Smooth muscle cell of the brain vasculature (primary cell): ENCODE measurements at regions not wholly inside any gene's neighbourhood (a gene's known extent, or its start where the extent isn't known, plus 50 kb on each side); places are given as distances from the start of the nearest gene placed in this dataset.

Source experiments
- DNase-seq: peaks from one replicate; pipeline ENCODE4 v3.0.0-alpha.2; 2012; ENCODE audit warnings: low read depth, low spot score

GRCh38 chr17:73806768-73807167, 162.5 kb upstream of the SDK2 start:
- no peak for DNase-seq

- DNase-seq, result no peak
Observed at GRCh38 chr17:73813201-73813600, 169.0 kb upstream of the SDK2 start.

GRCh38 chr17:73814075-73814474, 169.8 kb upstream of the SDK2 start:
- no peak for DNase-seq

GRCh38 chr17:73815474-73815873, 171.2 kb upstream of the SDK2 start:
- DNase-seq, result no peak

- DNase-seq, result no peak
Observed at GRCh38 chr17:73819440-73820395, 175.5 kb upstream of the SDK2 start.

GRCh38 chr17:73820686-73821448, 176.6 kb upstream of the SDK2 start:
- no peak for DNase-seq

GRCh38 chr17:73821665-73822064, 177.4 kb upstream of the SDK2 start:
- no peak for DNase-seq

GRCh38 chr17:73822371-73822770, 178.1 kb upstream of the SDK2 start:
- no peak for DNase-seq

GRCh38 chr17:73823684-73824083, 179.4 kb upstream of the SDK2 start:
- DNase-seq, result no peak

- no peak for DNase-seq
Observed at GRCh38 chr17:73824321-73824720, 180.1 kb upstream of the SDK2 start.

- DNase-seq, result no peak
Observed at GRCh38 chr17:73826181-73826871, 182.1 kb upstream of the SDK2 start.

GRCh38 chr17:73826872-73827228, 182.6 kb upstream of the SDK2 start:
- no peak for DNase-seq

- DNase-seq, result no peak
Observed at GRCh38 chr17:73827627-73828291, 183.5 kb upstream of the SDK2 start.

GRCh38 chr17:73829676-73830280, 185.5 kb upstream of the SDK2 start:
- DNase-seq, result no peak

- no peak for DNase-seq
Observed at GRCh38 chr17:73831699-73832098, 187.5 kb upstream of the SDK2 start.

- no peak for DNase-seq
Observed at GRCh38 chr17:73833775-73834488, 189.7 kb upstream of the SDK2 start.

- DNase-seq, result no peak
Observed at GRCh38 chr17:73834684-73835343, 190.6 kb upstream of the SDK2 start.

GRCh38 chr17:73835605-73836004, 191.4 kb upstream of the SDK2 start:
- DNase-seq, result no peak

- no peak for DNase-seq
Observed at GRCh38 chr17:73838815-73839214, 194.6 kb upstream of the SDK2 start.

- DNase-seq, result no peak
Observed at GRCh38 chr17:73840829-73841228, 196.6 kb upstream of the SDK2 start.
